GM18508 (cell line): ENCODE measurements at regions not wholly inside any gene's neighbourhood (a gene's known extent, or its start where the extent isn't known, plus 50 kb on each side); places are given as distances from the start of the nearest gene placed in this dataset.
"Not testable (repeated sequence)": the region's sequence is repeated elsewhere in the genome, so short reads cannot be mapped to it uniquely, and the experiment has no call there.

Experiments
- ATAC-seq: cut with Tn5 transposase; IDR thresholded peaks from one replicate; pipeline ENCODE4 v1.9.1; 2021; ENCODE audit warnings: moderate number of reproducible peaks; ENCODE audit not compliant: insufficient read depth, unreplicated experiment

- ATAC-seq = no peak
Observed at GRCh38 chr15:89023311-89023961, 64.8 kb upstream of the ABHD2 start.

- ATAC-seq = no peak
Observed at GRCh38 chr15:89024418-89024817, 63.8 kb upstream of the ABHD2 start.

- no peak for ATAC-seq
Observed at GRCh38 chr15:89026167-89026566, 62.1 kb upstream of the ABHD2 start.

- no peak for ATAC-seq
Observed at GRCh38 chr15:89028036-89028435, 60.2 kb upstream of the ABHD2 start.

- no peak for ATAC-seq
Observed at GRCh38 chr15:89030311-89030710, 57.9 kb upstream of the ABHD2 start.

GRCh38 chr15:89031637-89032285 lies 56.5 kb upstream of the ABHD2 start:
- ATAC-seq = not testable (repeated sequence)

- no peak for ATAC-seq
Observed at GRCh38 chr15:89034305-89034704, 54.0 kb upstream of the ABHD2 start.

- no peak for ATAC-seq
Observed at GRCh38 chr15:89035150-89035549, 53.1 kb upstream of the ABHD2 start.

- ATAC-seq = no peak
Observed at GRCh38 chr15:89035658-89036057, 52.6 kb upstream of the ABHD2 start.

- ATAC-seq = no peak
Observed at GRCh38 chr15:89038146-89038545, 50.1 kb upstream of the ABHD2 start.
